ENCODE measurements at regions not wholly inside any gene's neighbourhood (a gene's known extent, or its start where the extent isn't known, plus 50 kb on each side); places are given as distances from the start of the nearest gene placed in this dataset.
"Not testable (repeated sequence)": the region's sequence is repeated elsewhere in the genome, so short reads cannot be mapped to it uniquely, and the experiment has no call there.

DNA sequence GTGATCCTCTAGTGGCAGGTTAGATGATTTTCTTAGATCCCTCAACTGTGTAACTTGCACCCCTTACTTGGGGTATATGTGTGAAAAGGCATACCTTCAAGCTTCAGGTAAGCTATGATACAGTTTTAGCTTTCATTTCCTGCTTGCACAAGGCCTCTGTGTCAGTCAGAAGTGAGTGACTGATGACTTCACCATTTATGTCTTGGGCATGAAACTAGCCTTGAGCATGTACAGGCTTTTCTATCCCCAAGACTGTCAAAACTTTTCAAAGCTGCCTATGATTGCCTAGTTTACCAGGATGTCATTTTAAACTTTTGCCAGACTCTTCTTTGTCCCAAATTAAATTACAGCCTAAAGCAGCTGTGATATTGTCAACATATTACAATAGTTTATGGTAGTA, 286.1 kb upstream of the CNTN5 start:
- no peak overlapping the region for H3K4me3 ChIP-seq (ENCODE audit: low read depth, low read length)
- ChIA-PET POLR2A (no interaction called here), CTCF (no interaction called here)
- TF ChIP-seq, protein P1, sequence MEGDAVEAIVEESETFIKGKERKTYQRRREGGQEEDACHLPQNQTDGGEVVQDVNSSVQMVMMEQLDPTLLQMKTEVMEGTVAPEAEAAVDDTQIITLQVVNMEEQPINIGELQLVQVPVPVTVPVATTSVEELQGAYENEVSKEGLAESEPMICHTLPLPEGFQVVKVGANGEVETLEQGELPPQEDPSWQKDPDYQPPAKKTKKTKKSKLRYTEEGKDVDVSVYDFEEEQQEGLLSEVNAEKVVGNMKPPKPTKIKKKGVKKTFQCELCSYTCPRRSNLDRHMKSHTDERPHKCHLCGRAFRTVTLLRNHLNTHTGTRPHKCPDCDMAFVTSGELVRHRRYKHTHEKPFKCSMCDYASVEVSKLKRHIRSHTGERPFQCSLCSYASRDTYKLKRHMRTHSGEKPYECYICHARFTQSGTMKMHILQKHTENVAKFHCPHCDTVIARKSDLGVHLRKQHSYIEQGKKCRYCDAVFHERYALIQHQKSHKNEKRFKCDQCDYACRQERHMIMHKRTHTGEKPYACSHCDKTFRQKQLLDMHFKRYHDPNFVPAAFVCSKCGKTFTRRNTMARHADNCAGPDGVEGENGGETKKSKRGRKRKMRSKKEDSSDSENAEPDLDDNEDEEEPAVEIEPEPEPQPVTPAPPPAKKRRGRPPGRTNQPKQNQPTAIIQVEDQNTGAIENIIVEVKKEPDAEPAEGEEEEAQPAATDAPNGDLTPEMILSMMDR (IDR thresholded peaks at IDR 0.05; ENCODE audit: insufficient read depth, low read length, missing control alignments), result no peak
- DNase-seq (ENCODE audit: low read depth, low spot score), result no peak

DNA sequence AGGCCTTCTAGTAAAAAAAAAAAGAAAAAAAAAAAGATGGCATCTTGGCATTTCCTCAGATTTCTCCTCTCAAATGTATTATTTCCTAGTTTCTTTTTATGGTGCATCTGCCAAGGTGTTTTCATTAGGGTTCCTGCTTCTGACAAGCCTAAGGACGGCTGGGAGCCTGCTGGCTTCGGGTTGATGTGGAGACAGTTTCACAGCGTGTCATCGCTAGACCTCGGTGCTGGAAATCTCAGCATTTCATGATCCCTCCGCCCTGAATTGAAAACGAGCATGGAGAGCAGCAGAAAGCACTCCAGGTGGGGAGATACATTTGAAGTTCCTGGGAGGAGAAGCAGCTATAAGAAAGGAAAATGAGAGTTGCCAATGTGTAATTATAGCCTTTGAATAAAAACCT, 283.9 kb upstream of the CNTN5 start:
- ChIA-PET CTCF (no interaction called here), POLR2A (no interaction called here)
- TF ChIP-seq, protein P1 (IDR thresholded peaks at IDR 0.05; ENCODE audit: insufficient read depth, low read length, missing control alignments), result no peak
- no peak for DNase-seq (ENCODE audit: low read depth, low spot score)
- no peak overlapping the region for H3K4me3 ChIP-seq (ENCODE audit: low read depth, low read length)

DNA sequence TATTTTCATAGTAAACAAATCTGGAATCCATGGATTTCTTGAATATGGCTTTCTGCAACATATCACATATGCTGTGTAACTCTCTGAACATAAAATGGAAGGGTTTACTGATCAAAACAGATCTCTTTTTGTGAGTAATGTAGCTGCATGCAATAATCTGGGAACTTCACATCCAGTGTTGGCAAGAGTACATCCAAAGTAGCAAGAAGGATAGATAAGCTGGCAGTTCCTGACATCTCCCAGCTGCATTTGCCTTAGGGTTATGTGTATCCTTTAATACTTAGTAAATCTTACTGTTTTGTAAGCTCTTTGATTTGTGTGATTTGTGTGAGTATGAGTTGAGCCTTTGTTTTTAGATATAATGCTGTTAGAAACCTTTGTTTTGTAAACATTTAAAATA, 280.4 kb upstream of the CNTN5 start:
- CTCF ChIA-PET, result no interaction called here
- no peak for DNase-seq (ENCODE audit: low read depth, low spot score)
- TF ChIP-seq, protein P1 (IDR thresholded peaks at IDR 0.05; ENCODE audit: insufficient read depth, low read length, missing control alignments), result no peak
- POLR2A ChIA-PET, result no interaction called here
- H3K4me3 ChIP-seq (ENCODE audit: low read depth, low read length), result no peak overlapping the region

DNA sequence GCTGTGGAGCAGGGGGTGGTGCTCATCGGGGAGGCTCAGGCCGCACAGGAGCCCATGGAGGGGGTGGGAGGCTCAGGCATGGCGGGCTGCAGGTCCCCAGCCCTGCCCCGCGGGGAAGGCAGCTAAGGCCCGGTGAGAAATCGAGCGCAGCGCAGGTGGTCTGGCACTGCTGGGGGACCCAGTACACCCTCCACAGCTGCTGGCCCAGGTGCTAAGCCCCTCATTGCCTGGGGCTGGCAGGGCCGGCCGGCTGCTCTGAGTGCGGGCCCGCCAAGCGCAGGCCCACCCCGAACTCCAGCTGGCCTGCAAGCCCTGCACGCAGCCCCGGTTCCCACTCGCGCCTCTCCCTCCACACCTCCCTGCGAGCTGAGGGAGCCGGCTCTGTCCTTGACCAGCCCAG, 257.3 kb upstream of the CNTN5 start:
- DNase-seq (ENCODE audit: low read depth, low spot score); CTCF ChIA-PET; H3K4me3 ChIP-seq (ENCODE audit: low read depth, low read length); POLR2A ChIA-PET: not testable (repeated sequence)

DNA sequence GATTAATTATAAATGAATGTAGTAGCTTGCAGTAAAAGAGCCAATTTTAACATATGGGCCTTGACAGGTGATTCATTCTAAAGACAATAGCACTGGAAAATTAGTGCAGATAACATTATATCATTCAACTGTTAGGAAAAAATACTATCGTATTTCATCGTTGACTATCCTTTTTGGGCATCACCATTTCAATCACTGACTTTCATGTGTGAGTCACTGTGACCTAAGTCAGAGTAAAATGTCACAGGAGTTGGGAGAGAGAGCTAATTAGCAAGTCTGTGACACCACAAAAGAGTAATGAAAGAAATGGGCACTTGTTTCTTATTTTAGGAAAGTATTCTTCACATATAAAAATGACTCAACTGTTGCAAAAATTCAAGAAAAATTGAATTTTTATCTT, 253.8 kb upstream of the CNTN5 start:
- POLR2A ChIA-PET, result no interaction called here
- CTCF ChIA-PET, result no interaction called here
- H3K4me3 ChIP-seq (ENCODE audit: low read depth, low read length), result no peak overlapping the region
- TF ChIP-seq, protein P1 (IDR thresholded peaks at IDR 0.05; ENCODE audit: insufficient read depth, low read length, missing control alignments), result no peak
- no peak for DNase-seq (ENCODE audit: low read depth, low spot score)

DNA sequence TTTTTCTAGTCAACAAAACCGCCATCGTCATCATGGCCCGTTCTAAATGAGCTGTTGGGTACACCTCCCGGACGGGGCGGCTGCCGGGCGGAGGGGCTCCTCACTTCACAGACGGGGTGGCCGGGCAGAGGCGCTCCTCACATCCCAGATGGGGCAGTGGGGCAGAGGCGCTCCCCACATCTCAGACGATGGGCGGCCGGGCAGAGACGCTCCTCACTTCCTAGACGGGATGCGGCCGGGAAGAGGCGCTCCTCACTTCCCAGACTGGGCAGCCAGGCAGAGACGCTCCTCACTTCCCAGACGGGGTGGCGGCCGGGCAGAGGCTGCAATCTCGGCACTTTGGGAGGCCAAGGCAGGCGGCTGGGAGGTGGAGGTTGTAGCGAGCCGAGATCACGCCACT, 250.7 kb upstream of the CNTN5 start:
- POLR2A ChIA-PET; H3K4me3 ChIP-seq (ENCODE audit: low read depth, low read length); DNase-seq (ENCODE audit: low read depth, low spot score); CTCF ChIA-PET: not testable (repeated sequence)

DNA sequence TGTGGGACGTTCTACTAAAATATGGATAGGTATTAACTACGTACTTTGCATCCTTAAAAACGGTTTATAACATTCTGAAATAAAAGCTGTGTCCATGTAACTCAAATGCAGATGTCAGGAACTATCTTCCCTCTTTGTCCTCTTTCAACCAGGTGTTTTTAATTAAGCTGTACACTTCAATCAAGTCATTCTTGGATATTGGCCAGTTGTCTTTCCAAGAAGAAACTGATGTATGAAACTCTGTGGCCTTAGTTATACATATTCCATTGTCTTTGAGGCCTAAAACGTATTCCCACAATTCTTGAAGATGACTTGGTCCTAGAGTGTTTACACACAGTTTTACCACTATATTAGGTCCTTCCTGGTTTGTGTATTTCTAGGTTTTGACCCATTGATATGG, 249.0 kb upstream of the CNTN5 start:
- no peak for DNase-seq (ENCODE audit: low read depth, low spot score)
- POLR2A ChIA-PET, result no interaction called here
- CTCF ChIA-PET, result no interaction called here
- TF ChIP-seq, protein P1 (IDR thresholded peaks at IDR 0.05; ENCODE audit: insufficient read depth, low read length, missing control alignments), result no peak
- H3K4me3 ChIP-seq (ENCODE audit: low read depth, low read length), result no peak overlapping the region

DNA sequence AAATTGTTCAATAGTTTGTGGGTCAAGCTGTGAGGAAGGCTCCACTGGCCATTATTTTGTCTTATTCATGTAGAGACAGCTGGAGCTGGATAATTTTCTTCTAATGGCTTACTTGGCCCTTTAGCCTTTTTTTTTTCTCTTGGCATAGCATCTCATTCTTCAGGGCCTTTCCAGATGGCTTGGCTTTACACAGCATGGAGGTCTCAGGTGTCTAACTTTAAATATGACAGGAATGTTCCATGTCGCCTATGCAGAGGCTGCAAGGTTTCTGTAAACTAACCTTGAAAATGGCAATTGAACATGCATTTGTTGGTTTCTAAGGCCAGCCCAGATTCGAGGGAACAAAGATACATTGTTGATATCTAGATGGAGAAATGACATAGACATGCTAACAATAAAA, 247.9 kb upstream of the CNTN5 start:
- no peak for DNase-seq (ENCODE audit: low read depth, low spot score)
- ChIA-PET CTCF (no interaction called here), POLR2A (no interaction called here)
- H3K4me3 ChIP-seq (ENCODE audit: low read depth, low read length), result no peak overlapping the region
- TF ChIP-seq, protein P1 (IDR thresholded peaks at IDR 0.05; ENCODE audit: insufficient read depth, low read length, missing control alignments), result no peak
